Muscle layer of colon (tissue), 2 donors: ENCODE measurements at regions not wholly inside any gene's neighbourhood (a gene's known extent, or its start where the extent isn't known, plus 50 kb on each side); places are given as distances from the start of the nearest gene placed in this dataset.

Experiments used
- H3K27ac ChIP-seq: one replicate; pipeline ENCODE4 v1.7.0; 2013; ENCODE audit warnings: low read depth, mild to moderate bottlenecking, low read length, moderate library complexity
- H3K27me3 ChIP-seq, 2 donors: one replicate each; pipeline ENCODE4 v1.7.0; 2013; ENCODE audit warnings: low read length in 2 of 2, mild to moderate bottlenecking in 2 of 2; ENCODE audit not compliant: insufficient read depth in 2 of 2, control insufficient read depth in 1 of 2
- H3K36me3 ChIP-seq: one replicate; pipeline ENCODE4 v1.7.0; 2013; ENCODE audit warnings: mild to moderate bottlenecking, low read length; ENCODE audit not compliant: insufficient read depth
- H3K4me1 ChIP-seq: one replicate; pipeline ENCODE4 v1.7.0; 2013; ENCODE audit warnings: mild to moderate bottlenecking, low read length; ENCODE audit not compliant: insufficient read depth
- H3K4me3 ChIP-seq, 2 donors: one replicate each; pipeline ENCODE4 v1.7.0; 2013; ENCODE audit warnings: low read length in 2 of 2, low read depth in 1 of 2, mild to moderate bottlenecking in 1 of 2, moderate library complexity in 1 of 2
- H3K9ac ChIP-seq: one replicate; pipeline ENCODE4 v1.7.0; 2013; ENCODE audit warnings: low read length
- H3K9me3 ChIP-seq: one replicate; pipeline ENCODE4 v1.7.0; 2013; ENCODE audit warnings: mild to moderate bottlenecking, low read length
- donor health status: abdominal sarcoma.
- donor health status: Adenocarcinoma of cecum.

DNA sequence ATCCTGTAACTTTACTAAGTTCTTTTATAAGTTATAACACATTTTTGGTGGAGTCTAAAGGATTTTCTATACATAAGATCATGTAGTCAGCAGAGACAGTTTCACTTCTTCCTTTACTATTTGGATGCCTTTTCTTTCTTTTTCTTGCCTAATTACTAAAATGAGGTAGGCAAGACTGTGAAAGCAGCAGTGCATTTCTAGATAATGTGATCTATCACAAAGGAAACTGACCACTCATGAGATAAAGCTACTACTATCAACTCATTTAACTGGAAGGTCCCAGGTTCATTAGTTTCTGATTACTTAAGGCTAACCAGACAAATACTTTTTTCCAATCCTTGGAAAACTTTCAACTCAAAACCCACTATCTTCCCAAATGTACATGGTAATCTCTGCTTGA is 196.2 kb upstream of the E2F8 start:
- no peaks in the 10 kb centered on the region for H3K9me3 ChIP-seq
- no peak overlapping the region for H3K9ac ChIP-seq
- H3K4me3 ChIP-seq = no peak overlapping the region
- no peaks in the 10 kb centered on the region for H3K4me1 ChIP-seq
- H3K27ac ChIP-seq = no peak overlapping the region
- H3K36me3 ChIP-seq = no peaks in the 10 kb centered on the region
- H3K27me3 ChIP-seq = no peaks in the 10 kb centered on the region

DNA sequence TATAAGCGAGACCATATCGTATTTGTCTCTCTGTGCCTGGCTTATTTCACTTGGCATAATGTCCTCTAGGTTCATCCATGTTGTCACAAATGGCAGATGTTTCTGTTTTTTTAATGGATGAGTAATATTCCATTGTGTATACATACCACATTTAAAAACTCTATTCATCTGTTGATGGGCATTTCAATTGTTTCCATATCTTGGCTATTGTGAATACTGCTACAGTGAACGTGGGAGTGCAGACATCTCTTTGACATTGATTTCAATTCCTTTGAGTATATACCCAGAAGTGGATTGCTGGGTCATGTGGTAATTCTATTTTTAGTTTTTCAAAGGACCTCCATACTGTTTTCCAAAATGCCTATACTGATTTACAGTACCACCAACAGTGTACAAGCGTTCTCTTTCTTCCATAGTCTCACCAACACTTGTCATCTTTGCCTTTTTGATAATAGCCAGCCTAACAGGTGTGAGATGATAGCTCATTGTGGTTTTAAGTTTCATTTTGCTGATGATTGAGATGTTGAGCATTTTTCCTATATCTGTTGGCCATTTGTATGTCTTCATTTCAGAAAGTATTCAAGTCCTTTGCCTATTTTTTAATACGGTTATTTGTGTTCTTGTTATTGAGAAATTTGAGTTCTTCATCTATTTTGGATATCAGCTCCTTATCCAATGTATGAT is 194.7 kb upstream of the E2F8 start:
- Histone ChIP-seq H3K9ac (no peak overlapping the region), H3K27me3 (no peaks in the 10 kb centered on the region), H3K4me3 (no peak overlapping the region), H3K4me1 (peaks cover 3% of the 10 kb centered on the region), H3K9me3 (no peaks in the 10 kb centered on the region), H3K36me3 (no peaks in the 10 kb centered on the region), H3K27ac (no peak overlapping the region)

DNA sequence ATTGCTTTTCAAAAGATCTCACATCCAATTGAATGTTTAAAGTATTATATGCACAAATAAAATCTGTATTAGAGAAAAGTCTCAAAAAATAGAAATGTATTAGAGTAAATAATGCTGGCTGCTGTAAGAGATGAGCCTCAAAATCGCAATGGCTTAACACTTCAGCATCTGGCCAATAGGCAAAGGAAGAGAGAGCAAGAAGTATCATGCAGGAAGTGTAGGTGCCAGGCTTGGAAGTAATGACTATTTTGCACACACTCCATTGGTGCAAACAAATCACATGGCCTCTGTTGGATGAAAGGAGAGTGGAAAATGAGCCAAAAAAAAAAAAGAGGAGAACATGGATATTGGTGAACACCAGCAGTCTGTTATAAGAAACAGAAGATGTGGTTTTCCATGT is 193.0 kb upstream of the E2F8 start:
- Histone ChIP-seq H3K9ac (no peak overlapping the region), H3K4me1 (peaks cover 7% of the 10 kb centered on the region), H3K4me3 (no peak overlapping the region), H3K27me3 (no peaks in the 10 kb centered on the region), H3K27ac (no peak overlapping the region), H3K9me3 (no peaks in the 10 kb centered on the region), H3K36me3 (no peaks in the 10 kb centered on the region)

DNA sequence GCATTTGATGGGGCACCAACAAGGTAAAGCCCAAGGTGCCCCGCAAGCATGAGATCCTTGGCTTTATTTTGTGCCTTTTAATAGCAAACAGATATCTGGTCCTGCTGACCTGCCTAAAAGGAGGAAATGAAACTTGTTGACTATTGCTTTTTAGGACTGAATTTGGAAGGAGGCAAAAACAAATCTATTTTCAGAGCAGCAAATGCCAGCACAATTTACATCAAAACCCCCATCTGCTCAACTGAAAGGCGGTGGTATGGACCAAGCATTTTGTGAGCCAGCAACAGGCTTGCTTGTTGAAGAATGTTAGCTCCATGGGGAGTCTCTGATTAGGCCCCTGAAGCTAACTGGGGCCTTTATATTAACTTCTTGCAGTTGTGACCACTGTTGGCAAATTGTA is 192.6 kb upstream of the E2F8 start:
- Histone ChIP-seq H3K27me3 (no peaks in the 10 kb centered on the region), H3K36me3 (no peaks in the 10 kb centered on the region), H3K27ac (no peak overlapping the region)

DNA sequence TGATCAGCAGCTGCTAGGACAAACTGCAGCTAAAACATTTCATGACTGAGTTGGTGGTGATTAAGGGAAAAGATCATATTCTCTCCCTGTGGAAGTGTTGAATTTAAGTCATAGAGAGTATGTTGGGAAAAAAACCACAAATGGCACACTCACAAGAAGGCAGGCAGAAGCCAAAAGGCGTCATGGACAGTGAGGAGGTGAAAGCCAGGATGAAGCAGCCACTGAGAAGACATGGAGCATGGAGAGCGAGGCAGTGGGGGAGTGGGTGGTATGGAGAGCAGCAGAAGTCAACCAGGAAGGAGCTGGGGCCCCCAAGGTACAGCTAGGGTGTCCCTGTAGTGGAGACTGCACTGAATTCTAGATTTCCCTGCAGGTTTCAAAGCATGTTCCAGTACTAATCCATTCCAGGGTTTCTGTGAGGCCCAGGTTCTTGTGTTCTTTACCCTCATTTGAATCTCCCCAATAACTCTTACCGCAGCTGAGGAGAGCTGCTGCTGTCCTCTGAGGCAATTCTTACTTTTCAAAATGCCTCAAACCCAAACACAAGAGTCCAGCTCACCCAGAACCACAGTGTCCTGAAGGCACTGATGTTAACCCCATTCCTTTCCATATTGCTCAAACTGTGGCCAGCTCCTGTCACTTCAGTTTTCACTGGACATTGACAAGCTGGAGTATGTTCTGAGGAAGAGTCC is 191.8 kb upstream of the E2F8 start:
- H3K9me3 ChIP-seq = no peaks in the 10 kb centered on the region
- H3K9ac ChIP-seq = no peak overlapping the region
- peaks cover 7% of the 10 kb centered on the region for H3K4me1 ChIP-seq
- H3K4me3 ChIP-seq = no peak overlapping the region
- H3K36me3 ChIP-seq = no peaks in the 10 kb centered on the region
- no peaks in the 10 kb centered on the region for H3K27me3 ChIP-seq
- H3K27ac ChIP-seq = no peak overlapping the region

More for the DNA sequence above, 192.6 kb upstream of the E2F8 start:
- Histone ChIP-seq H3K4me3 (no peak overlapping the region), H3K4me1 (peaks cover 7% of the 10 kb centered on the region), H3K9ac (no peak overlapping the region), H3K9me3 (no peaks in the 10 kb centered on the region)

DNA sequence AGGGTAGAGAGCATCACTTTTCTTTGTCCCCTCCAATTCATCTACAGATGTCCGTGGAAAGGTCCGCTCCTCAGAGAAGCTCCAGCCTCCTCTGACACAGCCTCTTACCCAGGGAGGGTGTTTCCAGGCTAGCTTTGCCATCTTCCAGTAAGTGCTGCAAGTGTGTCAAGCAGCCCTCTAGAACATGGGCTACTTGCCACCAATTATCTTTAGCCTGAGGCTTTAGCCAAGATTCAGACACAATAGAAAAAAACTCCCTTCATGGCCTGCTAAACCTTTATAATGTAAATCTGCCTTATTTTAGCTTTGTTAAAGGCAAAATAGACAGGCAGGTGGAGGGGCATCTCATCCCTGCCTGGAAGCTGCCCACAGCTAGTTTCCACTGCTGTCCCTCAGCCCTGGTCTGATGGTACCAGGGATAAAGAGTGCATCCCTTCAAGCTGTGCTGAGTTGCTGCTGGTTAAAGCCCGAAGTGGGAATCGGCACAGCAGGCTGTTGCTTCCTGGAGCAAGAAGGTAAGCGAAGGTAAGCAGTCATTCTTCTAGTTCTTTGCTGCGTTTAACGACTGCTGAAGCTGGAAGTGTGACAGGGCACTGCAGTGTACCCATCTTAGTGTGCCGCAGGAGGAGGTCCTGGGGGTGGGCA is 190.1 kb upstream of the E2F8 start:
- Histone ChIP-seq H3K9ac (no peak overlapping the region), H3K27me3 (no peaks in the 10 kb centered on the region), H3K9me3 (no peaks in the 10 kb centered on the region), H3K4me3 (no peak overlapping the region), H3K27ac (no peak overlapping the region), H3K4me1 (peaks cover 7% of the 10 kb centered on the region), H3K36me3 (no peaks in the 10 kb centered on the region)

- no peaks in the 10 kb centered on the region for H3K27me3 ChIP-seq
- no peaks in the 10 kb centered on the region for H3K36me3 ChIP-seq
- no peak overlapping the region for H3K4me3 ChIP-seq
- H3K4me1 ChIP-seq = peaks cover 11% of the 10 kb centered on the region
- H3K27ac ChIP-seq = no peak overlapping the region
- H3K9ac ChIP-seq = no peak overlapping the region
- no peaks in the 10 kb centered on the region for H3K9me3 ChIP-seq
Measured at GRCh38 chr11:19430346-19430745, 189.6 kb upstream of the E2F8 start.

DNA sequence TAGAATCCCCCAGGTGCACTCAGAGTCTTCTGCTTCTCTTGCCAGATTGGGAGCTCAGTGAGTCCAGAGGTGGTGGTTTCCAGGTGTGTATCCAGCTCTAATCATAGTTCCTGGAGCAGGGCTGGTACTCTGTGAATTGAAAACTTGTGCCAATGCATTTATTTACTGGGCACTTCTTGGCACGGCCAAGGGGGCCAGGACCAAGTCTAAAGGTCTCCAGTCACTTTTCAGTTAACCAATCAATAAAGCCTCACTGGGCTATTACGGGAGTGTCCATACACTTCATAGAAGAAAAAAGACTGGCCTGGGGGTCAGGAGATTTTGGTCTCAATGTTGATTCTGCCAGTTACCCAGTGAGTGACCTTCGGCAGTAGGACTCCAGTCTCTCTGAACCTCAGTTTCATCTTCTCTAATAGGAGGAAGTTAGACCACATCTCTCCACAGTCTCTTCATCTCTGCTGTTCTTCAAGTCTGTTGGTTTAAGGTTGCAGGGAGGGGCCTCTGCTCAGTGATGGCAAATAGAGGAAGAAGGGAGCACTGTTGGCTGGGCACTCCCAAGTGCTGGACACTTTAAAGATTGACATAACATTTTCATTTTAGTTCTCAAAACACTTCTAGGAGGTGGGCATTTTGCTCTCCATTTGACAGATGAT is 188.5 kb upstream of the E2F8 start:
- H3K9ac ChIP-seq = no peak overlapping the region
- H3K27me3 ChIP-seq = no peaks in the 10 kb centered on the region
- H3K4me3 ChIP-seq = no peak overlapping the region
- H3K27ac ChIP-seq = no peak overlapping the region
- no peaks in the 10 kb centered on the region for H3K9me3 ChIP-seq
- H3K4me1 ChIP-seq = peaks cover 11% of the 10 kb centered on the region
- no peaks in the 10 kb centered on the region for H3K36me3 ChIP-seq

- H3K9ac ChIP-seq = no peak overlapping the region
- no peaks in the 10 kb centered on the region for H3K27me3 ChIP-seq
- H3K9me3 ChIP-seq = no peaks in the 10 kb centered on the region
- H3K4me1 ChIP-seq = peaks cover 11% of the 10 kb centered on the region
- H3K4me3 ChIP-seq = no peak overlapping the region
- no peaks in the 10 kb centered on the region for H3K36me3 ChIP-seq
- H3K27ac ChIP-seq = no peak overlapping the region
Measured at GRCh38 chr11:19428206-19429002, 187.7 kb upstream of the E2F8 start.

- Histone ChIP-seq H3K36me3 (no peaks in the 10 kb centered on the region), H3K4me1 (peaks cover 11% of the 10 kb centered on the region), H3K27me3 (no peaks in the 10 kb centered on the region), H3K9me3 (no peaks in the 10 kb centered on the region), H3K27ac (no peak overlapping the region), H3K9ac (no peak overlapping the region), H3K4me3 (no peak overlapping the region)
Measured at GRCh38 chr11:19426756-19427403, 186.1 kb upstream of the E2F8 start.
